A549 (cell line): ENCODE measurements at regions not wholly inside any gene's neighbourhood (a gene's known extent, or its start where the extent isn't known, plus 50 kb on each side); places are given as distances from the start of the nearest gene placed in this dataset.
"Not testable (repeated sequence)": the region's sequence is repeated elsewhere in the genome, so short reads cannot be mapped to it uniquely, and the experiment has no call there.

Experiments
- ATAC-seq, 2 experiments: fragments of 200-7000 bp in 1 of 2; fragments of >200 bp in 1 of 2; cut with Nextera tagmentation in 1 of 2; cut with Tn5 transposase in 1 of 2; 3 replicates each; pipeline versions ENCODE4 v1.8.0 to v1.9.1; 2018 to 2020; ENCODE audit warnings: mild to moderate bottlenecking in 1 of 2, moderate library complexity in 1 of 2
- CTCF ChIA-PET: fragments of 300-600 bp; sonication (Branson Sonifier 250); formaldehyde crosslinking; extraction: SDS; loops from one replicate; lab custom pipeline; 2021; ENCODE audit warnings: antibody characterized with exemption, inconsistent platforms; lab: Yijun Ruan, JAX
- POLR2A ChIA-PET: fragments of 350-600 bp; formaldehyde crosslinking; extraction: SDS; loops from one replicate; lab custom pipeline; 2021; ENCODE audit warnings: antibody characterized with exemption, inconsistent platforms; lab: Yijun Ruan, JAX
- DNase-seq, 2 experiments: peaks; one replicate each; pipeline versions ENCODE4 v3.0.0 to v3.0.0-alpha.2; 2011 to 2016; ENCODE audit warnings: low read depth in 1 of 2, low spot score in 1 of 2
- FAIRE-seq: peaks from 2 replicates; lab custom pipeline; 2011; peaks lifted over from hg19 to GRCh38; lab: Jason Lieb, UNC
- H3K27ac ChIP-seq, 2 experiments: fragments of >200 bp; sonication (Bioruptor Twin); formaldehyde crosslinking; 3 replicates each; pipeline ENCODE4 v1.5.1; 2016 to 2017
- H3K4me1 ChIP-seq: fragments of >200 bp; sonication (Bioruptor Twin); formaldehyde crosslinking; 3 replicates; pipeline ENCODE4 v1.6.1; 2016
- H3K4me2 ChIP-seq: fragments of >200 bp; sonication (Bioruptor Twin); formaldehyde crosslinking; 3 replicates; pipeline ENCODE4 v1.6.1; 2016
- H3K4me3 ChIP-seq: fragments of >200 bp; sonication (Bioruptor Twin); formaldehyde crosslinking; 3 replicates; pipeline ENCODE4 v1.5.1; 2016
- H3K9me3 ChIP-seq: fragments of >200 bp; sonication (Bioruptor Twin); formaldehyde crosslinking; 3 replicates; pipeline ENCODE4 v1.6.1; 2016
- BCL3 ChIP-seq: fragments of >200 bp; sonication (Bioruptor Twin); formaldehyde crosslinking; IDR thresholded peaks from 3 replicates; pipeline ENCODE4 v1.6.1; 2016
- EHMT2 ChIP-seq: fragments of 200-600 bp; sonication (generic); IDR thresholded peaks from 2 replicates; pipeline ENCODE4 v1.6.1; 2016; ENCODE audit warnings: antibody characterized with exemption, low read depth, mild to moderate bottlenecking, moderate library complexity
- FOSB ChIP-seq: fragments of 250-450 bp; sonication (Bioruptor Pico); IDR thresholded peaks from 2 replicates; pipeline ENCODE4 v1.5.0; 2020; ENCODE audit warnings: mild to moderate bottlenecking, moderate library complexity
- FOSL2 ChIP-seq, 2 experiments: fragments of 450-650 bp in 1 of 2; fragments of >200 bp in 1 of 2; sonication (Bioruptor Twin) in 1 of 2; formaldehyde crosslinking; IDR thresholded peaks; 2 replicates each; pipeline versions ENCODE4 v1.5.0 to v1.6.1; 2016 to 2020; ENCODE audit warnings: mild to moderate bottlenecking in 1 of 2, moderate library complexity in 1 of 2
- NFE2L2 ChIP-seq: fragments of 150-350 bp; conservative IDR thresholded peaks from 2 replicates; pipeline ENCODE4 v1.6.1; 2014; ENCODE audit warnings: low read length
- NR3C1 ChIP-seq: fragments of >200 bp; sonication (Bioruptor Twin); formaldehyde crosslinking; IDR thresholded peaks from 3 replicates; pipeline ENCODE4 v1.6.1; 2017
- PHF8 ChIP-seq: fragments of 200-600 bp; sonication (generic); IDR thresholded peaks from 2 replicates; pipeline ENCODE4 v1.6.1; 2016; ENCODE audit warnings: low read depth, mild to moderate bottlenecking, antibody characterized with exemption, moderate library complexity, borderline replicate concordance
- REST ChIP-seq: fragments of 200-600 bp; sonication (generic); IDR thresholded peaks from 2 replicates; pipeline ENCODE4 v1.6.1; 2016; ENCODE audit warnings: antibody characterized with exemption, mild to moderate bottlenecking, moderate library complexity
- WGBS: methylation state at CpG from one replicate; pipeline ENCODE4 v1.1.6; 2017; ENCODE audit errors: missing lambda C conversion rate; 5-methylcytosine and 5-hydroxymethylcytosine counted together
- TF ChIP-seq, protein P1 (sequence below): fragments of 250-450 bp; sonication (Bioruptor Pico); IDR thresholded peaks from 2 replicates; pipeline ENCODE4 v1.5.0; 2021; ENCODE audit warnings: mild to moderate bottlenecking, moderate library complexity, borderline replicate concordance

DNA sequence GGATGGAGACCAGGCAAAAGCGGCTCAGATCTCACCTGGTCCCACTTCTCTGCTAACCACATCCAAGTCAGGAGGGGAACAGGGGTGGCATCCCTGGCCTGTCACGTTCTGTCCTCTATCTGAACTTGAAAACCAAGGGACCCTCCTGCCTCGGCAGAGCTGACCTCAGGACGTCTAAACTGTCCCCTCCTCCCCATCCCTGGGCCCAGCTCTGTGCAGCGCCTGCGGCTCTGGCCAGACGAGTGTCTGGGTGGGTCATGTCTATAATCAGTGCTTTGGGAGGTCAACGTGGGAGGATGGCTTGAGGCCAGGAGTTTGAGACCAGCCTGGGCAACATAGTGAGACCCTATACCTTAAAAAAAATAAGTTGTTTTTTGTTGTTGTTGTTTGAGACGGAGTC, 70.0 kb upstream of the ZNF479 start:
- Histone ChIP-seq H3K27ac (no peak overlapping the region), H3K4me3 (no peak overlapping the region)
- ChIA-PET POLR2A (no interaction called here), CTCF (no interaction called here)
- no peak for ATAC-seq
- no peak for TF ChIP-seq EHMT2
- no peak for TF ChIP-seq NR3C1
- no peak for TF ChIP-seq FOSL2 (IDR thresholded peaks at IDR 0.05)
- no peak for TF ChIP-seq FOSL2 (CRISPR knock-in tag; IDR thresholded peaks at IDR 0.05)
- TF ChIP-seq, protein P1, sequence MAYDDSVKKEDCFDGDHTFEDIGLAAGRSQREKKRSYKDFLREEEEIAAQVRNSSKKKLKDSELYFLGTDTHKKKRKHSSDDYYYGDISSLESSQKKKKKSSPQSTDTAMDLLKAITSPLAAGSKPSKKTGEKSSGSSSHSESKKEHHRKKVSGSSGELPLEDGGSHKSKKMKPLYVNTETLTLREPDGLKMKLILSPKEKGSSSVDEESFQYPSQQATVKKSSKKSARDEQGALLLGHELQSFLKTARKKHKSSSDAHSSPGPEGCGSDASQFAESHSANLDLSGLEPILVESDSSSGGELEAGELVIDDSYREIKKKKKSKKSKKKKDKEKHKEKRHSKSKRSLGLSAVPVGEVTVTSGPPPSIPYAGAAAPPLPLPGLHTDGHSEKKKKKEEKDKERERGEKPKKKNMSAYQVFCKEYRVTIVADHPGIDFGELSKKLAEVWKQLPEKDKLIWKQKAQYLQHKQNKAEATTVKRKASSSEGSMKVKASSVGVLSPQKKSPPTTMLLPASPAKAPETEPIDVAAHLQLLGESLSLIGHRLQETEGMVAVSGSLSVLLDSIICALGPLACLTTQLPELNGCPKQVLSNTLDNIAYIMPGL (CRISPR knock-in tag), result no peak
- TF ChIP-seq NFE2L2, result no peak
- no peak for TF ChIP-seq BCL3
- TF ChIP-seq PHF8, result no peak
- TF ChIP-seq, all 56 proteins: peak for 0
- DNase-seq (no peak), FAIRE-seq (no peak)
- WGBS, result 14% methylated on average over 5 of the region's 9 CpGs
- peaks cover 6% of the 10 kb centered on the region; the same call in 1 of the 3 replicates for H3K9me3 ChIP-seq
- H3K4me2 ChIP-seq, result no peak overlapping the region
- H3K4me1 ChIP-seq, result no peaks in the 10 kb centered on the region

- Histone ChIP-seq H3K4me1 (no peaks in the 10 kb centered on the region), H3K9me3 (peaks cover 6% of the 10 kb centered on the region; the same call in 1 of the 3 replicates), H3K27ac (no peak overlapping the region), H3K4me2 (no peak overlapping the region)
- no peak for DNase-seq
- no peak for FAIRE-seq
- WGBS, result 67% methylated on average over 31 of the region's 51 CpGs
- ATAC-seq, result no peak
- no peak for TF ChIP-seq NR3C1
- TF ChIP-seq FOSB (CRISPR knock-in tag), result no peak
- TF ChIP-seq, all 56 proteins: peak for 0
- ChIA-PET CTCF (no interaction called here), POLR2A (no interaction called here)
- H3K4me3 ChIP-seq, result no peak overlapping the region
Observed at GRCh38 chr7:57203161-57203791, 71.0 kb upstream of the ZNF479 start.

- CTCF ChIA-PET, ATAC-seq, FAIRE-seq, H3K9me3 ChIP-seq, DNase-seq, POLR2A ChIA-PET, H3K27ac ChIP-seq, H3K4me3 ChIP-seq, H3K4me2 ChIP-seq, H3K4me1 ChIP-seq: not testable (repeated sequence)
- WGBS, result 47% methylated on average over 11 of the region's 15 CpGs
Observed at GRCh38 chr7:57203858-57204257, 71.6 kb upstream of the ZNF479 start.

- ATAC-seq, result no peak
- H3K4me2 ChIP-seq, result no peak overlapping the region
- H3K27ac ChIP-seq, result no peak overlapping the region
- FAIRE-seq, result no peak
- 0 out of 3 replicates have a peak, but pooled peaks cover 6% of the 10 kb centered on the region for H3K9me3 ChIP-seq
- WGBS, result 21% methylated on average over 6 of the region's 10 CpGs
- H3K4me3 ChIP-seq, result no peak overlapping the region
- CTCF ChIA-PET, result no interaction called here
- H3K4me1 ChIP-seq, result no peaks in the 10 kb centered on the region
- DNase-seq, result no peak
- no peak for TF ChIP-seq REST
- POLR2A ChIA-PET, result no interaction called here
Observed at GRCh38 chr7:57204411-57204811, 72.2 kb upstream of the ZNF479 start.
